Liver (tissue), 8 donors: ENCODE measurements at regions not wholly inside any gene's neighbourhood (a gene's known extent, or its start where the extent isn't known, plus 50 kb on each side); places are given as distances from the start of the nearest gene placed in this dataset.

Experiments
- DNase-seq: peaks from one replicate; pipeline ENCODE4 v3.0.0-alpha.2; 2017; ENCODE audit warnings: low spot score
- H3K27ac ChIP-seq, 2 donors: one replicate each; pipeline ENCODE4 v1.7.0; 2013; ENCODE audit warnings: inconsistent platforms in 2 of 2, low read length in 2 of 2, control low read depth in 1 of 2, low read depth in 1 of 2, mild to moderate bottlenecking in 1 of 2
- H3K27me3 ChIP-seq, 4 donors: one replicate each; pipeline versions ENCODE4 v1.6.1 to v1.7.0; 2013; ENCODE audit warnings: low read length in 3 of 4, inconsistent platforms in 1 of 4, mild to moderate bottlenecking in 1 of 4, moderate library complexity in 1 of 4; ENCODE audit not compliant: control insufficient read depth in 4 of 4, insufficient read depth in 4 of 4
- H3K36me3 ChIP-seq, 4 donors: one replicate each; pipeline versions ENCODE4 v1.6.1 to v1.7.0; 2013; ENCODE audit warnings: low read length in 3 of 4, mild to moderate bottlenecking in 3 of 4, low read depth in 1 of 4, moderate library complexity in 1 of 4; ENCODE audit not compliant: control insufficient read depth in 4 of 4, insufficient read depth in 3 of 4
- H3K4me1 ChIP-seq, 4 donors: one replicate each; pipeline versions ENCODE4 v1.6.1 to v1.7.0; 2013; ENCODE audit warnings: low read length in 3 of 4, mild to moderate bottlenecking in 3 of 4, moderate library complexity in 1 of 4; ENCODE audit not compliant: control insufficient read depth in 4 of 4, insufficient read depth in 4 of 4
- H3K4me3 ChIP-seq, 3 donors: one replicate each; pipeline versions ENCODE4 v1.6.1 to v1.7.0; 2013; ENCODE audit warnings: low read length in 3 of 3, control low read depth in 1 of 3, low read depth in 1 of 3, mild to moderate bottlenecking in 1 of 3
- H3K9ac ChIP-seq, 2 donors: one replicate each; pipeline ENCODE4 v1.7.0; 2013; ENCODE audit warnings: low read length in 2 of 2, mild to moderate bottlenecking in 2 of 2, moderate library complexity in 2 of 2, control low read depth in 1 of 2, low read depth in 1 of 2
- H3K9me3 ChIP-seq, 4 donors: one replicate each; pipeline versions ENCODE4 v1.6.1 to v1.7.0; 2013; ENCODE audit warnings: low read length in 3 of 4; ENCODE audit not compliant: control insufficient read depth in 4 of 4
- GABPA ChIP-seq, 2 donors: IDR thresholded peaks in 1 of 2; conservative IDR thresholded peaks in 1 of 2; 2 replicates each; pipeline ENCODE4 v1.6.1; 2016; ENCODE audit warnings: antibody characterized with exemption in 2 of 2, mild to moderate bottlenecking in 1 of 2, moderate library complexity in 1 of 2
- HNF4A ChIP-seq, 2 donors: conservative IDR thresholded peaks; 2 replicates each; pipeline ENCODE4 v1.6.1; 2016; ENCODE audit warnings: antibody characterized with exemption in 2 of 2, mild to moderate bottlenecking in 2 of 2
- HNF4G ChIP-seq: IDR thresholded peaks from 2 replicates; pipeline ENCODE4 v1.6.1; 2016; ENCODE audit warnings: antibody characterized with exemption
- JUND ChIP-seq, 2 donors: IDR thresholded peaks; 2 replicates each; pipeline ENCODE4 v1.6.1; 2016; ENCODE audit warnings: antibody characterized with exemption in 2 of 2
- RXRA ChIP-seq, 2 donors: IDR thresholded peaks; 2 replicates each; pipeline ENCODE4 v1.6.1; 2017 to 2018; ENCODE audit warnings: antibody characterized with exemption in 2 of 2, mild to moderate bottlenecking in 1 of 2
- WGBS: extraction: QIAGEN DNeasy Blood & Tissue Kit; methylation state at CpG from one replicate; pipeline ENCODE4 v1.1.7; 2013; 5-methylcytosine and 5-hydroxymethylcytosine counted together
- TF ChIP-seq, protein P1 (sequence below): fragments of 150-350 bp; IDR thresholded peaks from 2 replicates; pipeline ENCODE4 v1.5.1; 2017; ENCODE audit warnings: improper control_type of control experiment, low read depth, low read length; ENCODE audit not compliant: missing input control
- TF ChIP-seq, protein P2 (sequence below): IDR thresholded peaks from 2 replicates; pipeline ENCODE4 v1.6.1; 2016; ENCODE audit warnings: antibody characterized with exemption
- TF ChIP-seq, protein P3 (sequence below): IDR thresholded peaks from 2 replicates; pipeline ENCODE4 v1.6.1; 2016; ENCODE audit warnings: antibody characterized with exemption, mild to moderate bottlenecking
- donor health status: healthy.
- donor health status: healthy.
- donor health status: healthy.
- donor health status: healthy.
- donor health status: healthy.

DNA sequence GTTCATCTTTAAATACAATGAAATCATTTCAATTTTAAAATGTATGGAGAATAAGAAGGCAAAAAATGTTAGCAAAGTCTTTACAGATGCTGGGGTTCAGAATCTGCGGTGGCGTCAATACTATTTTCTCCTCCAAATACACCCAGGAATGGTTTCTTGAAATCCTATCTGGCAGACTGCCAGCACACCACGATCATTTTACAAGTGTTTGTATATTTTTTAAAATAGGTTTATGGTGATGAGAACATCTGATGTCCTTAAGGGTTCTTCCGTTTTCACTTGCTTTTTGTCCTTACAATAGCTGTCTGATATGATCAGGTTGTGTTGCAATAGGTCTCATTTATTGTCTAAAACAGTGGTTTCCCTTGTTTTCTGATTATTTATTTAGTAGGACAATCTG, 89.6 kb downstream of the CMPK2 start:
- H3K4me1 ChIP-seq: peaks cover 0 to 6% (median 3%) of the 10 kb centered on the region in 4 donors
- DNase-seq: no peak
- peaks cover 0 to 12% (median 7%) of the 10 kb centered on the region in 4 donors for H3K27me3 ChIP-seq
- WGBS: 84% methylated on average over 4 of the region's 4 CpGs
- no peak overlapping the region for H3K4me3 ChIP-seq
- no peaks in the 10 kb centered on the region for H3K36me3 ChIP-seq
- no peaks in the 10 kb centered on the region for H3K9me3 ChIP-seq
- no peak overlapping the region for H3K27ac ChIP-seq
- no peak for TF ChIP-seq RXRA (IDR thresholded peaks at IDR 0.05)
- TF ChIP-seq GABPA (IDR thresholded peaks at IDR 0.05 in 1 of 2, conservative IDR thresholded peaks at IDR 0.05 in 1 of 2): no peak
- TF ChIP-seq JUND (IDR thresholded peaks at IDR 0.05): no peak
- TF ChIP-seq, protein P1, sequence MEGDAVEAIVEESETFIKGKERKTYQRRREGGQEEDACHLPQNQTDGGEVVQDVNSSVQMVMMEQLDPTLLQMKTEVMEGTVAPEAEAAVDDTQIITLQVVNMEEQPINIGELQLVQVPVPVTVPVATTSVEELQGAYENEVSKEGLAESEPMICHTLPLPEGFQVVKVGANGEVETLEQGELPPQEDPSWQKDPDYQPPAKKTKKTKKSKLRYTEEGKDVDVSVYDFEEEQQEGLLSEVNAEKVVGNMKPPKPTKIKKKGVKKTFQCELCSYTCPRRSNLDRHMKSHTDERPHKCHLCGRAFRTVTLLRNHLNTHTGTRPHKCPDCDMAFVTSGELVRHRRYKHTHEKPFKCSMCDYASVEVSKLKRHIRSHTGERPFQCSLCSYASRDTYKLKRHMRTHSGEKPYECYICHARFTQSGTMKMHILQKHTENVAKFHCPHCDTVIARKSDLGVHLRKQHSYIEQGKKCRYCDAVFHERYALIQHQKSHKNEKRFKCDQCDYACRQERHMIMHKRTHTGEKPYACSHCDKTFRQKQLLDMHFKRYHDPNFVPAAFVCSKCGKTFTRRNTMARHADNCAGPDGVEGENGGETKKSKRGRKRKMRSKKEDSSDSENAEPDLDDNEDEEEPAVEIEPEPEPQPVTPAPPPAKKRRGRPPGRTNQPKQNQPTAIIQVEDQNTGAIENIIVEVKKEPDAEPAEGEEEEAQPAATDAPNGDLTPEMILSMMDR: no peak
- TF ChIP-seq, protein P2, sequence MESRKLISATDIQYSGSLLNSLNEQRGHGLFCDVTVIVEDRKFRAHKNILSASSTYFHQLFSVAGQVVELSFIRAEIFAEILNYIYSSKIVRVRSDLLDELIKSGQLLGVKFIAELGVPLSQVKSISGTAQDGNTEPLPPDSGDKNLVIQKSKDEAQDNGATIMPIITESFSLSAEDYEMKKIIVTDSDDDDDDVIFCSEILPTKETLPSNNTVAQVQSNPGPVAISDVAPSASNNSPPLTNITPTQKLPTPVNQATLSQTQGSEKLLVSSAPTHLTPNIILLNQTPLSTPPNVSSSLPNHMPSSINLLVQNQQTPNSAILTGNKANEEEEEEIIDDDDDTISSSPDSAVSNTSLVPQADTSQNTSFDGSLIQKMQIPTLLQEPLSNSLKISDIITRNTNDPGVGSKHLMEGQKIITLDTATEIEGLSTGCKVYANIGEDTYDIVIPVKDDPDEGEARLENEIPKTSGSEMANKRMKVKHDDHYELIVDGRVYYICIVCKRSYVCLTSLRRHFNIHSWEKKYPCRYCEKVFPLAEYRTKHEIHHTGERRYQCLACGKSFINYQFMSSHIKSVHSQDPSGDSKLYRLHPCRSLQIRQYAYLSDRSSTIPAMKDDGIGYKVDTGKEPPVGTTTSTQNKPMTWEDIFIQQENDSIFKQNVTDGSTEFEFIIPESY: no peak
- no peak for TF ChIP-seq HNF4A (conservative IDR thresholded peaks at IDR 0.05)
- TF ChIP-seq, protein P3, sequence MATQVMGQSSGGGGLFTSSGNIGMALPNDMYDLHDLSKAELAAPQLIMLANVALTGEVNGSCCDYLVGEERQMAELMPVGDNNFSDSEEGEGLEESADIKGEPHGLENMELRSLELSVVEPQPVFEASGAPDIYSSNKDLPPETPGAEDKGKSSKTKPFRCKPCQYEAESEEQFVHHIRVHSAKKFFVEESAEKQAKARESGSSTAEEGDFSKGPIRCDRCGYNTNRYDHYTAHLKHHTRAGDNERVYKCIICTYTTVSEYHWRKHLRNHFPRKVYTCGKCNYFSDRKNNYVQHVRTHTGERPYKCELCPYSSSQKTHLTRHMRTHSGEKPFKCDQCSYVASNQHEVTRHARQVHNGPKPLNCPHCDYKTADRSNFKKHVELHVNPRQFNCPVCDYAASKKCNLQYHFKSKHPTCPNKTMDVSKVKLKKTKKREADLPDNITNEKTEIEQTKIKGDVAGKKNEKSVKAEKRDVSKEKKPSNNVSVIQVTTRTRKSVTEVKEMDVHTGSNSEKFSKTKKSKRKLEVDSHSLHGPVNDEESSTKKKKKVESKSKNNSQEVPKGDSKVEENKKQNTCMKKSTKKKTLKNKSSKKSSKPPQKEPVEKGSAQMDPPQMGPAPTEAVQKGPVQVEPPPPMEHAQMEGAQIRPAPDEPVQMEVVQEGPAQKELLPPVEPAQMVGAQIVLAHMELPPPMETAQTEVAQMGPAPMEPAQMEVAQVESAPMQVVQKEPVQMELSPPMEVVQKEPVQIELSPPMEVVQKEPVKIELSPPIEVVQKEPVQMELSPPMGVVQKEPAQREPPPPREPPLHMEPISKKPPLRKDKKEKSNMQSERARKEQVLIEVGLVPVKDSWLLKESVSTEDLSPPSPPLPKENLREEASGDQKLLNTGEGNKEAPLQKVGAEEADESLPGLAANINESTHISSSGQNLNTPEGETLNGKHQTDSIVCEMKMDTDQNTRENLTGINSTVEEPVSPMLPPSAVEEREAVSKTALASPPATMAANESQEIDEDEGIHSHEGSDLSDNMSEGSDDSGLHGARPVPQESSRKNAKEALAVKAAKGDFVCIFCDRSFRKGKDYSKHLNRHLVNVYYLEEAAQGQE: no peak
- no peak for TF ChIP-seq HNF4G
- H3K9ac ChIP-seq: no peak overlapping the region

DNA sequence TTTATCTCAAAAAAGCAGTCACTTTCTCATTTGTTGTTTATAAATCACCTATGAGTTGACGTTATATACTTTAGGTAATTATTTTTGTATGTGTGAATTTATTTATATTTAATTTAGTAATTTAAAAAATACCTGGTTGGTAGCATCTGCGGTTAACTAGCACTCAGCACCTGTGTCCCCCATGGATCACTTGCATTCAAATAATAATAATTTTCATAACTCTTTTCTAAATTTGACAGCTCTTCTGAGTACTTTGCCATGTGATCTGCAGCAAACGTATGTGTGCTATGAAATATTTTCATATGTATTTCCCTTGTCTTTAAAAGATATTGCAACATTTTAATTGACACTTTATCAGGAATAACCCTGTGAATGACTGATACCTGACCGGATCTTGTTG, 88.1 kb downstream of the CMPK2 start:
- Histone ChIP-seq H3K4me1 (peaks cover 0 to 6% (median 3%) of the 10 kb centered on the region in 4 donors), H3K9me3 (no peaks in the 10 kb centered on the region), H3K9ac (no peak overlapping the region), H3K36me3 (no peaks in the 10 kb centered on the region), H3K27ac (no peak overlapping the region), H3K27me3 (peaks cover 0 to 12% (median 7%) of the 10 kb centered on the region in 4 donors), H3K4me3 (no peak overlapping the region)
- TF ChIP-seq, protein P3: no peak
- no peak for TF ChIP-seq GABPA (IDR thresholded peaks at IDR 0.05 in 1 of 2, conservative IDR thresholded peaks at IDR 0.05 in 1 of 2)
- 73% methylated on average over 4 of the region's 4 CpGs for WGBS
- no peak for DNase-seq
